SK-MEL-5 (cell line): ENCODE measurements at regions not wholly inside any gene's neighbourhood (a gene's known extent, or its start where the extent isn't known, plus 50 kb on each side); places are given as distances from the start of the nearest gene placed in this dataset.

Experiments used
- DNase-seq: peaks from one replicate; pipeline ENCODE4 v3.0.0-alpha.2; 2016; ENCODE audit warnings: low read depth, low spot score
- in situ Hi-C: cut with HindIII; loops from 2 replicates; pipeline ENCODE4 v1.10.0; 2016; ENCODE audit warnings: low sequenced_read_pairs, high pct_unique_total_duplicates, low pct_unique_long_range_greater_than_20kb

GRCh38 chr11:103566116-103566515 is 456.9 kb downstream of the DYNC2H1 start:
- in situ Hi-C loops, result no loop called here
- no peak for DNase-seq

- DNase-seq, result no peak
- in situ Hi-C loops, result no loop called here
These were observed 454.7 kb upstream of the DDI1 start for GRCh38 chr11:103581760-103582159.

- no peak for DNase-seq
- in situ Hi-C loops, result no loop called here
These were observed 454.0 kb upstream of the DDI1 start for GRCh38 chr11:103582351-103582909.

- in situ Hi-C loops, result no loop called here
- DNase-seq, result no peak
These were observed 452.4 kb upstream of the DDI1 start for GRCh38 chr11:103584021-103584420.

- DNase-seq, result no peak
- in situ Hi-C loops, result no loop called here
These were observed 451.7 kb upstream of the DDI1 start for GRCh38 chr11:103584720-103585119.

- in situ Hi-C loops, result no loop called here
- no peak for DNase-seq
These were observed 451.0 kb upstream of the DDI1 start for GRCh38 chr11:103585401-103585800.

- in situ Hi-C loops, result no loop called here
- DNase-seq, result no peak
These were observed 450.5 kb upstream of the DDI1 start for GRCh38 chr11:103585911-103586310.

- no peak for DNase-seq
- in situ Hi-C loops, result no loop called here
These were observed 449.7 kb upstream of the DDI1 start for GRCh38 chr11:103586756-103587155.

- in situ Hi-C loops, result no loop called here
- DNase-seq, result no peak
These were observed 448.3 kb upstream of the DDI1 start for GRCh38 chr11:103587901-103588788.

- in situ Hi-C loops, result no loop called here
- DNase-seq, result no peak
These were observed 444.9 kb upstream of the DDI1 start for GRCh38 chr11:103591554-103591953.

GRCh38 chr11:103594283-103594682 is 442.2 kb upstream of the DDI1 start:
- no peak for DNase-seq
- in situ Hi-C loops, result no loop called here

GRCh38 chr11:103596315-103596714 is 440.1 kb upstream of the DDI1 start:
- DNase-seq, result no peak
- in situ Hi-C loops, result no loop called here

- DNase-seq, result peak; percentile 67
These were observed 435.1 kb upstream of the DDI1 start for GRCh38 chr11:103601225-103601846.

GRCh38 chr11:103602840-103603239 is 433.6 kb upstream of the DDI1 start:
- in situ Hi-C loops, result no loop called here
- DNase-seq, result no peak

More at GRCh38 chr11:103601225-103601846, 435.1 kb upstream of the DDI1 start:
- in situ Hi-C loops, result no loop called here

GRCh38 chr11:103604310-103604709 is 432.1 kb upstream of the DDI1 start:
- no peak for DNase-seq
- in situ Hi-C loops, result no loop called here

- no peak for DNase-seq
- in situ Hi-C loops, result no loop called here
These were observed 427.9 kb upstream of the DDI1 start for GRCh38 chr11:103608566-103608965.

- DNase-seq, result peak; percentile 52
- in situ Hi-C loops, result no loop called here
These were observed 427.0 kb upstream of the DDI1 start for GRCh38 chr11:103609117-103610066.

GRCh38 chr11:103610435-103610834 is 426.0 kb upstream of the DDI1 start:
- DNase-seq, result no peak
- in situ Hi-C loops, result no loop called here
